ENCODE measurements at regions not wholly inside any gene's neighbourhood (a gene's known extent, or its start where the extent isn't known, plus 50 kb on each side); places are given as distances from the start of the nearest gene placed in this dataset.

- Histone ChIP-seq H3K18ac (ENCODE audit: extremely low read depth, low read length) (no peak overlapping the region), H2AK5ac (ENCODE audit: low read depth, low read length) (no peak overlapping the region), H2BK15ac (ENCODE audit: low read length) (no peak overlapping the region), H4K91ac (replicated peaks; ENCODE audit: insufficient read length, low read length) (no peak overlapping the region), H4K20me1 (replicated peaks in 1 of 2; ENCODE audit: control insufficient read depth in 1 of 2, insufficient read depth in 2 of 2, low read length in 2 of 2) (no peaks in the 10 kb centered on the region), H3K9ac (replicated peaks in 1 of 4; ENCODE audit: extremely low read depth in 1 of 4, low read depth in 3 of 4, low read length in 3 of 4) (no peak overlapping the region), H4K8ac (ENCODE audit: extremely low read depth, insufficient read depth, low read length) (no peak overlapping the region), H3K4me3 (ENCODE audit: extremely low read depth in 1 of 4, insufficient read depth in 2 of 4, low read depth in 3 of 4, low read length in 4 of 4) (no peak overlapping the region), H3K23me2 (ENCODE audit: low read depth, low read length) (no peaks in the 10 kb centered on the region), H3K79me1 (ENCODE audit: low read depth, low read length) (no peaks in the 10 kb centered on the region), H3K9me3 (ENCODE audit: insufficient read depth in 2 of 2, low read depth in 1 of 2, low read length in 1 of 2) (no peaks in the 10 kb centered on the region), H2BK5ac (ENCODE audit: low read depth, low read length) (no peak overlapping the region), H4K5ac (ENCODE audit: insufficient read length, low read depth, low read length) (no peak overlapping the region), H3K14ac (ENCODE audit: insufficient read length) (no peak overlapping the region), H3K79me2 (ENCODE audit: control insufficient read depth in 1 of 2, insufficient read depth in 2 of 2, low read length in 2 of 2) (no peaks in the 10 kb centered on the region), H2BK12ac (ENCODE audit: low read depth, low read length) (no peak overlapping the region), H3K4ac (replicated peaks; ENCODE audit: insufficient read length, low read depth, low read length) (no peak overlapping the region), H3K23ac (ENCODE audit: insufficient read length) (no peak overlapping the region), H3K27ac (ENCODE audit: low read depth, low read length) (no peak overlapping the region), H2AFZ (ENCODE audit: low read length) (no peak overlapping the region), H3K4me2 (ENCODE audit: insufficient read depth in 1 of 2, low read depth in 2 of 2, low read length in 2 of 2) (no peak overlapping the region), H3K56ac (replicated peaks; ENCODE audit: insufficient read length, low read depth, low read length) (no peak overlapping the region), H3K36me3 (ENCODE audit: control insufficient read depth in 2 of 4, insufficient read depth in 4 of 4, low read length in 3 of 4) (no peaks in the 10 kb centered on the region), H3K27me3 (replicated peaks in 1 of 4; ENCODE audit: control insufficient read depth in 3 of 4, extremely low read depth in 1 of 4, insufficient read depth in 3 of 4, low read length in 3 of 4) (peaks cover 0 to 2% (median 0%) of the 10 kb centered on the region in 4 experiments; a peak in 1 of 7 replicates), H2BK120ac (replicated peaks; ENCODE audit: low read depth, low read length) (no peak overlapping the region), H3K4me1 (replicated peaks in 1 of 4; ENCODE audit: control insufficient read depth in 3 of 4, insufficient read depth in 4 of 4, low read length in 3 of 4) (no peaks in the 10 kb centered on the region; a peak in 1 of 7 replicates), H2BK20ac (ENCODE audit: low read length) (no peak overlapping the region)
- CTCF ChIA-PET (ENCODE audit: partially characterized antibody), result no interaction called here
- TF ChIP-seq SIRT6 (IDR thresholded peaks at IDR 0.05; ENCODE audit: low read length) (no peak), ASH2L (IDR thresholded peaks at IDR 0.05; ENCODE audit: low read length) (no peak), EGR1 (IDR thresholded peaks at IDR 0.05; ENCODE audit: borderline replicate concordance, low read depth, low read length) (no peak), BCL11A (IDR thresholded peaks at IDR 0.05; ENCODE audit: low read depth in 2 of 2, low read length in 2 of 2) (no peak), TEAD4 (IDR thresholded peaks at IDR 0.05; ENCODE audit: low read depth, low read length) (no peak), YY1 (IDR thresholded peaks at IDR 0.05; ENCODE audit: low read depth, low read length) (no peak), EZH2 (IDR thresholded peaks at IDR 0.05; ENCODE audit: low read depth, low read length, severe bottlenecking) (no peak), JUND (IDR thresholded peaks at IDR 0.05; ENCODE audit: low read length) (no peak), GABPA (IDR thresholded peaks at IDR 0.05; ENCODE audit: borderline replicate concordance, insufficient read depth, low read length) (no peak), RXRA (IDR thresholded peaks at IDR 0.05; ENCODE audit: insufficient read depth, low read depth, low read length) (no peak), USF2 (IDR thresholded peaks at IDR 0.05; ENCODE audit: low read length) (no peak)
- WGBS, 2 experiments (ENCODE audit: extremely low coverage in 1 of 2, insufficient coverage in 1 of 2, insufficient read length in 1 of 2, insufficient replicate concordance in 2 of 2, low coverage in 1 of 2, low lambda C conversion rate in 2 of 2, missing lambda C conversion rate in 1 of 2), result 72% methylated on average over 6 of the region's 6 CpGs; no CpG with 5 or more reads in 1 of the 2 experiments
- FAIRE-seq, result no peak
- POLR2A ChIA-PET (ENCODE audit: partially characterized antibody), result no interaction called here
- DNase-seq (ENCODE audit: low read depth in 1 of 2, low spot score in 2 of 2), result no peak
Measured at GRCh38 chr5:6287176-6287575, 91.2 kb downstream of the MED10 start.

Data from H1 (cell line).